Esophagus squamous epithelium (tissue), 5 donors: ENCODE measurements at regions not wholly inside any gene's neighbourhood (a gene's known extent, or its start where the extent isn't known, plus 50 kb on each side); places are given as distances from the start of the nearest gene placed in this dataset.
A peak's percentile ranks its signal among the peaks of the same experiment; 100 is the strongest.

ENCODE experiments used
- DNase-seq: peaks from one replicate; lab custom pipeline; 2025; lab: John Stamatoyannopoulos, UW
- H3K27ac ChIP-seq, 4 donors: fragments of 200-600 bp; sonication (generic); one replicate each; pipeline ENCODE4 v1.5.1; 2016 to 2019; ENCODE audit warnings: mild to moderate bottlenecking in 1 of 4
- H3K27me3 ChIP-seq, 4 donors: fragments of 200-600 bp; sonication (generic); 1 replicate in 3 of 4; 2 replicates in 1 of 4; pipeline versions ENCODE4 v1.5.1 to v1.6.0; 2017 to 2021; ENCODE audit warnings: antibody characterized with exemption in 1 of 4
- H3K36me3 ChIP-seq, 3 donors: fragments of 200-600 bp; sonication (generic); one replicate each; pipeline ENCODE4 v1.5.1; 2016 to 2019
- H3K4me1 ChIP-seq, 3 donors: fragments of 200-600 bp; sonication (generic); one replicate each; pipeline ENCODE4 v1.5.1; 2017 to 2019
- H3K4me3 ChIP-seq, 4 donors: fragments of 200-600 bp; sonication (generic); 1 replicate in 3 of 4; 2 replicates in 1 of 4; pipeline ENCODE4 v1.5.1; 2016 to 2019; ENCODE audit warnings: mild to moderate bottlenecking in 2 of 4, moderate library complexity in 1 of 4
- H3K9me3 ChIP-seq, 3 donors: fragments of 200-600 bp; sonication (generic); one replicate each; pipeline ENCODE4 v1.5.1; 2016 to 2019
- CTCF ChIP-seq, 6 experiments: fragments of 450-650 bp in 4 of 6; fragments of 200-600 bp in 2 of 6; sonication (generic) in 2 of 6; IDR thresholded peaks; one replicate each; pipeline ENCODE4 v1.5.1; 2016 to 2019; ENCODE audit warnings: antibody characterized with exemption in 6 of 6, mild to moderate bottlenecking in 4 of 6, moderate library complexity in 4 of 6
- POLR2A ChIP-seq, 4 donors: fragments of 450-650 bp; IDR thresholded peaks; one replicate each; pipeline ENCODE4 v1.6.1; 2017; ENCODE audit warnings: antibody characterized with exemption in 4 of 4, mild to moderate bottlenecking in 4 of 4, moderate library complexity in 3 of 4
- WGBS, 2 donors: methylation state at CpG; one replicate each; pipeline ENCODE4 v1.1.5; 2018; 5-methylcytosine and 5-hydroxymethylcytosine counted together
- intact Hi-C: fragments of 100-400 bp; cut with DNase I; formaldehyde crosslinking; loops from one replicate; pipeline ENCODE4 v1.15.0; 2022
- donor health status: DM: yes; HTN: yes; CAD: no.

DNA sequence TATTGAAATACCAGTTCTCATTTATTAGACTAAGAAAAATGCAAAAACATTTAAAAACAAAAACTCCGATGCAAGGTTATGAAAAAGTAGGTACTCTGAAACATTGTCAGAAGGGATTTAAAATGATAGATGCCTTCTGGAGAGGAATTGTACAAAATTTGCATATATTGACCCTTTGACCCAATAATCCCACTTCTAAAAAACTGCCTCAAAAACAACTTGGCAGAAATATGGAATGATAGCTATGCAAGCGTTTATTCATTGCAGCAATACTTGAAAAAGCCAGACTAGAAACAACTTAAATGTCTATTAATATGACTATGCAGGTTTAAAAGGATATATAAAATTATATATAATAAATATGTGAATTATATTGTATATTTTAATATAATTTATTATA lies 118.4 kb downstream of the PLK2 start:
- Histone ChIP-seq H3K27ac (no peak overlapping the region), H3K9me3 (no peaks in the 10 kb centered on the region), H3K36me3 (no peaks in the 10 kb centered on the region), H3K27me3 (no peaks in the 10 kb centered on the region), H3K4me3 (no peak overlapping the region), H3K4me1 (no peaks in the 10 kb centered on the region)
- whole genome bisulfite sequencing, 2 donors, result 78 to 80% methylated on average over 2 of the region's 2 CpGs
- DNase-seq, result no peak
- TF ChIP-seq POLR2A (IDR thresholded peaks at IDR 0.05), result no peak
- no peak for TF ChIP-seq CTCF (IDR thresholded peaks at IDR 0.05)
- intact Hi-C loops, result no loop called here

GRCh38 chr5:58335518-58335917 lies 124.4 kb downstream of the PLK2 start:
- Histone ChIP-seq H3K27ac (no peak overlapping the region), H3K36me3 (no peaks in the 10 kb centered on the region), H3K9me3 (no peaks in the 10 kb centered on the region), H3K4me1 (peaks cover 3 to 10% (median 4%) of the 10 kb centered on the region in 3 donors), H3K4me3 (no peak overlapping the region), H3K27me3 (no peaks in the 10 kb centered on the region)
- intact Hi-C loops, result no loop called here
- DNase-seq, result no peak
- peak in 2 of 6 experiments; percentile 8 to 34 for TF ChIP-seq CTCF (IDR thresholded peaks at IDR 0.05)
- no peak for TF ChIP-seq POLR2A (IDR thresholded peaks at IDR 0.05)

- Histone ChIP-seq H3K4me3 (no peak overlapping the region), H3K36me3 (no peaks in the 10 kb centered on the region), H3K4me1 (peaks cover 3 to 10% (median 4%) of the 10 kb centered on the region in 3 donors), H3K9me3 (no peaks in the 10 kb centered on the region), H3K27ac (no peak overlapping the region), H3K27me3 (no peaks in the 10 kb centered on the region)
- no peak for TF ChIP-seq CTCF (IDR thresholded peaks at IDR 0.05)
- no peak for TF ChIP-seq POLR2A (IDR thresholded peaks at IDR 0.05)
- intact Hi-C loops, result no loop called here
- no peak for DNase-seq
Observed at GRCh38 chr5:58334035-58334434, 125.9 kb downstream of the PLK2 start.

GRCh38 chr5:58330781-58331180 lies 129.1 kb downstream of the PLK2 start:
- intact Hi-C loops, result no loop called here
- no peaks in the 10 kb centered on the region for H3K9me3 ChIP-seq
- H3K4me3 ChIP-seq, result no peak overlapping the region
- no peaks in the 10 kb centered on the region for H3K27me3 ChIP-seq
- 38 to 51% methylated on average over 2 of the region's 2 CpGs for WGBS, 2 donors
- no peak for DNase-seq
- H3K36me3 ChIP-seq, result no peaks in the 10 kb centered on the region
- H3K4me1 ChIP-seq, result peaks cover 4 to 24% (median 5%) of the 10 kb centered on the region in 3 donors
- TF ChIP-seq CTCF (IDR thresholded peaks at IDR 0.05), result no peak
- no peak for TF ChIP-seq POLR2A (IDR thresholded peaks at IDR 0.05)
- peak overlapping the region in 2 of 4 donors; percentile 2 to 15 for H3K27ac ChIP-seq

- Histone ChIP-seq H3K36me3 (no peaks in the 10 kb centered on the region), H3K9me3 (no peaks in the 10 kb centered on the region), H3K4me1 (peaks cover 4 to 38% (median 5%) of the 10 kb centered on the region in 3 donors), H3K4me3 (no peak overlapping the region), H3K27me3 (no peaks in the 10 kb centered on the region), H3K27ac (no peak overlapping the region)
- TF ChIP-seq CTCF (IDR thresholded peaks at IDR 0.05) (no peak), POLR2A (IDR thresholded peaks at IDR 0.05) (no peak)
- intact Hi-C loops, result no loop called here
- WGBS, 2 donors, result 58 to 61% methylated on average over 1 of the region's 1 CpG
- no peak for DNase-seq
Observed at GRCh38 chr5:58327289-58327688, 132.6 kb downstream of the PLK2 start.
